WTC11 (cell line): ENCODE measurements at regions not wholly inside any gene's neighbourhood (a gene's known extent, or its start where the extent isn't known, plus 50 kb on each side); places are given as distances from the start of the nearest gene placed in this dataset.
A peak's percentile ranks its signal among the peaks of the same experiment; 100 is the strongest.

ENCODE experiments used
- CREB1 ChIP-seq: sonication (generic); formaldehyde crosslinking; IDR thresholded peaks from 2 replicates; pipeline ENCODE4 v1.8.0; 2023; ENCODE audit warnings: mild to moderate bottlenecking, missing genetic modification reagents
- JUN ChIP-seq: sonication (generic); formaldehyde crosslinking; IDR thresholded peaks from 2 replicates; pipeline ENCODE4 v1.8.0; 2023; ENCODE audit warnings: mild to moderate bottlenecking, missing genetic modification reagents
- KAT7 ChIP-seq: sonication (generic); formaldehyde crosslinking; IDR thresholded peaks from 2 replicates; pipeline ENCODE4 v1.8.1; 2023; ENCODE audit warnings: missing genetic modification reagents, mild to moderate bottlenecking, borderline replicate concordance
- TF ChIP-seq, protein P1 (sequence below): sonication (generic); formaldehyde crosslinking; IDR thresholded peaks from 2 replicates; pipeline ENCODE4 v1.8.1; 2022; ENCODE audit warnings: low read depth, mild to moderate bottlenecking, moderate library complexity, missing genetic modification reagents, borderline replicate concordance
- TF ChIP-seq, protein P2 (sequence below): fragments of 200-600 bp; IDR thresholded peaks from 2 replicates; pipeline ENCODE4 v1.8.0; 2022; ENCODE audit warnings: antibody characterized with exemption
- TF ChIP-seq, protein P3 (sequence below): sonication (generic); formaldehyde crosslinking; IDR thresholded peaks from 2 replicates; pipeline ENCODE4 v1.8.1; 2023; ENCODE audit warnings: mild to moderate bottlenecking, missing genetic modification reagents, moderate library complexity
- TF ChIP-seq, protein P4 (sequence below): fragments of 250-450 bp; sonication (Bioruptor Pico); IDR thresholded peaks from 2 replicates; pipeline ENCODE4 v1.9.0; 2021; ENCODE audit warnings: mild to moderate bottlenecking, borderline replicate concordance

DNA sequence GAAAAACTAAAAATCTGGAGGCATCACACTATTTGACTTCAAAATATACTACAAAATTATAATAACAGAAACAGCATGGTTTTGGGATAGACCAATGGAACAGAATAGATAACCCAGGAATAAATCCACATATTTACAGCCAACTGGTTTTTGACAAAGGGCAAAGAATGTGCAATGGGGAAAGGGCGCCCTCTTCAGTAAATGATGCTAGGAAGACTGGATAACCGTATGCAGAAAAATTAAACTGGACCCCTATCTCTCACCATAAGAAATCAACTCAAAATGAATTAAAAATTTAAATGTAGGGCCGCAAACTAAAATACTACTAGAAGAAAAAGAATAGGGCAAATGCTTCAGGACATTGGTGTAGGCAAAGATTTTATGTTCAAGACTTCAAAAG is 440.5 kb upstream of the SGCG start:
- TF ChIP-seq, protein P1, sequence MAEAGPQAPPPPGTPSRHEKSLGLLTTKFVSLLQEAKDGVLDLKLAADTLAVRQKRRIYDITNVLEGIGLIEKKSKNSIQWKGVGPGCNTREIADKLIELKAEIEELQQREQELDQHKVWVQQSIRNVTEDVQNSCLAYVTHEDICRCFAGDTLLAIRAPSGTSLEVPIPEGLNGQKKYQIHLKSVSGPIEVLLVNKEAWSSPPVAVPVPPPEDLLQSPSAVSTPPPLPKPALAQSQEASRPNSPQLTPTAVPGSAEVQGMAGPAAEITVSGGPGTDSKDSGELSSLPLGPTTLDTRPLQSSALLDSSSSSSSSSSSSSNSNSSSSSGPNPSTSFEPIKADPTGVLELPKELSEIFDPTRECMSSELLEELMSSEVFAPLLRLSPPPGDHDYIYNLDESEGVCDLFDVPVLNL (CRISPR knock-in tag) = no peak
- TF ChIP-seq, protein P2, sequence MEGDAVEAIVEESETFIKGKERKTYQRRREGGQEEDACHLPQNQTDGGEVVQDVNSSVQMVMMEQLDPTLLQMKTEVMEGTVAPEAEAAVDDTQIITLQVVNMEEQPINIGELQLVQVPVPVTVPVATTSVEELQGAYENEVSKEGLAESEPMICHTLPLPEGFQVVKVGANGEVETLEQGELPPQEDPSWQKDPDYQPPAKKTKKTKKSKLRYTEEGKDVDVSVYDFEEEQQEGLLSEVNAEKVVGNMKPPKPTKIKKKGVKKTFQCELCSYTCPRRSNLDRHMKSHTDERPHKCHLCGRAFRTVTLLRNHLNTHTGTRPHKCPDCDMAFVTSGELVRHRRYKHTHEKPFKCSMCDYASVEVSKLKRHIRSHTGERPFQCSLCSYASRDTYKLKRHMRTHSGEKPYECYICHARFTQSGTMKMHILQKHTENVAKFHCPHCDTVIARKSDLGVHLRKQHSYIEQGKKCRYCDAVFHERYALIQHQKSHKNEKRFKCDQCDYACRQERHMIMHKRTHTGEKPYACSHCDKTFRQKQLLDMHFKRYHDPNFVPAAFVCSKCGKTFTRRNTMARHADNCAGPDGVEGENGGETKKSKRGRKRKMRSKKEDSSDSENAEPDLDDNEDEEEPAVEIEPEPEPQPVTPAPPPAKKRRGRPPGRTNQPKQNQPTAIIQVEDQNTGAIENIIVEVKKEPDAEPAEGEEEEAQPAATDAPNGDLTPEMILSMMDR = peak; percentile 45
- TF ChIP-seq CREB1 (CRISPR knock-in tag) (no peak), KAT7 (CRISPR knock-in tag) (no peak), JUN (CRISPR knock-in tag) (no peak)
- TF ChIP-seq, protein P3, sequence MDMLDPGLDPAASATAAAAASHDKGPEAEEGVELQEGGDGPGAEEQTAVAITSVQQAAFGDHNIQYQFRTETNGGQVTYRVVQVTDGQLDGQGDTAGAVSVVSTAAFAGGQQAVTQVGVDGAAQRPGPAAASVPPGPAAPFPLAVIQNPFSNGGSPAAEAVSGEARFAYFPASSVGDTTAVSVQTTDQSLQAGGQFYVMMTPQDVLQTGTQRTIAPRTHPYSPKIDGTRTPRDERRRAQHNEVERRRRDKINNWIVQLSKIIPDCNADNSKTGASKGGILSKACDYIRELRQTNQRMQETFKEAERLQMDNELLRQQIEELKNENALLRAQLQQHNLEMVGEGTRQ (CRISPR knock-in tag) = no peak
- TF ChIP-seq, protein P4, sequence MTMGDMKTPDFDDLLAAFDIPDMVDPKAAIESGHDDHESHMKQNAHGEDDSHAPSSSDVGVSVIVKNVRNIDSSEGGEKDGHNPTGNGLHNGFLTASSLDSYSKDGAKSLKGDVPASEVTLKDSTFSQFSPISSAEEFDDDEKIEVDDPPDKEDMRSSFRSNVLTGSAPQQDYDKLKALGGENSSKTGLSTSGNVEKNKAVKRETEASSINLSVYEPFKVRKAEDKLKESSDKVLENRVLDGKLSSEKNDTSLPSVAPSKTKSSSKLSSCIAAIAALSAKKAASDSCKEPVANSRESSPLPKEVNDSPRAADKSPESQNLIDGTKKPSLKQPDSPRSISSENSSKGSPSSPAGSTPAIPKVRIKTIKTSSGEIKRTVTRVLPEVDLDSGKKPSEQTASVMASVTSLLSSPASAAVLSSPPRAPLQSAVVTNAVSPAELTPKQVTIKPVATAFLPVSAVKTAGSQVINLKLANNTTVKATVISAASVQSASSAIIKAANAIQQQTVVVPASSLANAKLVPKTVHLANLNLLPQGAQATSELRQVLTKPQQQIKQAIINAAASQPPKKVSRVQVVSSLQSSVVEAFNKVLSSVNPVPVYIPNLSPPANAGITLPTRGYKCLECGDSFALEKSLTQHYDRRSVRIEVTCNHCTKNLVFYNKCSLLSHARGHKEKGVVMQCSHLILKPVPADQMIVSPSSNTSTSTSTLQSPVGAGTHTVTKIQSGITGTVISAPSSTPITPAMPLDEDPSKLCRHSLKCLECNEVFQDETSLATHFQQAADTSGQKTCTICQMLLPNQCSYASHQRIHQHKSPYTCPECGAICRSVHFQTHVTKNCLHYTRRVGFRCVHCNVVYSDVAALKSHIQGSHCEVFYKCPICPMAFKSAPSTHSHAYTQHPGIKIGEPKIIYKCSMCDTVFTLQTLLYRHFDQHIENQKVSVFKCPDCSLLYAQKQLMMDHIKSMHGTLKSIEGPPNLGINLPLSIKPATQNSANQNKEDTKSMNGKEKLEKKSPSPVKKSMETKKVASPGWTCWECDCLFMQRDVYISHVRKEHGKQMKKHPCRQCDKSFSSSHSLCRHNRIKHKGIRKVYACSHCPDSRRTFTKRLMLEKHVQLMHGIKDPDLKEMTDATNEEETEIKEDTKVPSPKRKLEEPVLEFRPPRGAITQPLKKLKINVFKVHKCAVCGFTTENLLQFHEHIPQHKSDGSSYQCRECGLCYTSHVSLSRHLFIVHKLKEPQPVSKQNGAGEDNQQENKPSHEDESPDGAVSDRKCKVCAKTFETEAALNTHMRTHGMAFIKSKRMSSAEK (CRISPR knock-in tag) = no peak
